Stomach (tissue), 4 donors: ENCODE measurements at regions not wholly inside any gene's neighbourhood (a gene's known extent, or its start where the extent isn't known, plus 50 kb on each side); places are given as distances from the start of the nearest gene placed in this dataset.

Experiments
- CTCF ChIP-seq, 7 experiments: fragments of 450-650 bp in 4 of 7; fragments of 200-600 bp in 3 of 7; sonication (generic) in 3 of 7; IDR thresholded peaks; one replicate each; pipeline ENCODE4 v1.5.1; 2016 to 2019; ENCODE audit warnings: antibody characterized with exemption in 7 of 7, control low read depth in 2 of 7, mild to moderate bottlenecking in 1 of 7
- POLR2A ChIP-seq, 4 donors: fragments of 450-650 bp; IDR thresholded peaks; one replicate each; pipeline ENCODE4 v1.6.1; 2016; ENCODE audit warnings: antibody characterized with exemption in 4 of 4, control low read depth in 2 of 4, mild to moderate bottlenecking in 1 of 4, moderate library complexity in 1 of 4
- POLR2AphosphoS5 ChIP-seq, 3 donors: sonication (generic); formaldehyde crosslinking; IDR thresholded peaks; one replicate each; pipeline ENCODE4 v1.6.1; 2016; ENCODE audit warnings: antibody characterized with exemption in 3 of 3

GRCh38 chr14:101707863-101708620, 53.5 kb upstream of the PPP2R5C start:
- TF ChIP-seq CTCF (IDR thresholded peaks at IDR 0.05): no peak
- TF ChIP-seq POLR2AphosphoS5 (IDR thresholded peaks at IDR 0.05): no peak
- no peak for TF ChIP-seq POLR2A (IDR thresholded peaks at IDR 0.05)
